Neuron (in vitro differentiated cells): ENCODE measurements at regions not wholly inside any gene's neighbourhood (a gene's known extent, or its start where the extent isn't known, plus 50 kb on each side); places are given as distances from the start of the nearest gene placed in this dataset.

Experiments
- H2AFZ ChIP-seq: one replicate; pipeline ENCODE4 v1.6.1; 2013; ENCODE audit warnings: low read depth, mild to moderate bottlenecking, inconsistent platforms, low read length, moderate library complexity
- H3K27me3 ChIP-seq: one replicate; pipeline ENCODE4 v1.6.1; 2013; ENCODE audit warnings: low read length; ENCODE audit not compliant: insufficient read depth
- H3K36me3 ChIP-seq: one replicate; pipeline ENCODE4 v1.6.1; 2013; ENCODE audit warnings: low read length; ENCODE audit not compliant: insufficient read depth
- H3K4me1 ChIP-seq: one replicate; pipeline ENCODE4 v1.6.1; 2013; ENCODE audit warnings: low read length; ENCODE audit not compliant: insufficient read depth
- H3K4me3 ChIP-seq: 2 replicates; pipeline ENCODE4 v1.5.1; 2013; ENCODE audit warnings: mild to moderate bottlenecking, low read length, moderate library complexity
- H3K9me3 ChIP-seq: one replicate; pipeline ENCODE4 v1.6.1; 2013; ENCODE audit warnings: low read length

DNA sequence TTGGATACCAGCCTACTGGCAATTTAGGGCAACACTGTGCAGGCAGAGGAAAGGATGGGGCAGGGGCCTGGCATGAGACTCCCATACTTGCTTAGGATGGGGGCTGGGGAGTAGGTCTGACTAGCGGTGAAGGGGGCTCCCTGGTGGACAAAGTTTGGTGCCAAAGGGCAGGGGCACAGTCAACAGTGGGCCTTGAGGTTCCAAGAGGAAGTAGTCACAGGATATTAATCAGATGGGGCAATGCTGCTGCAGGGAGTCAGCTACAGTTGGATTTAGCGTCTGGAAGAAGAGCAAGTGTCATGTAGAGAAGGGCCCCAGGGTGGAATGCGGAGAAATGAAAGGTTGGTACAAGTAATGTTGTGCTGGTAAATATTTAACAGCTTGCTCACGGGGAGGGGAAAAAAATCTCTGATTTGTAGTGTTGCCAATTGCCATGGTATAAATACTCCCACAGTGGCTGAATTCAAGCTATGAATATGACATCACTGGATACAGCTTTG is 139.4 kb downstream of the PJA1 start:
- peaks cover 2% of the 10 kb centered on the region for H3K9me3 ChIP-seq
- H3K4me3 ChIP-seq, result no peak overlapping the region
- H3K4me1 ChIP-seq, result peaks cover 10% of the 10 kb centered on the region
- H3K36me3 ChIP-seq, result no peaks in the 10 kb centered on the region
- no peak overlapping the region for H2AFZ ChIP-seq
- H3K27me3 ChIP-seq, result peaks cover 10% of the 10 kb centered on the region

DNA sequence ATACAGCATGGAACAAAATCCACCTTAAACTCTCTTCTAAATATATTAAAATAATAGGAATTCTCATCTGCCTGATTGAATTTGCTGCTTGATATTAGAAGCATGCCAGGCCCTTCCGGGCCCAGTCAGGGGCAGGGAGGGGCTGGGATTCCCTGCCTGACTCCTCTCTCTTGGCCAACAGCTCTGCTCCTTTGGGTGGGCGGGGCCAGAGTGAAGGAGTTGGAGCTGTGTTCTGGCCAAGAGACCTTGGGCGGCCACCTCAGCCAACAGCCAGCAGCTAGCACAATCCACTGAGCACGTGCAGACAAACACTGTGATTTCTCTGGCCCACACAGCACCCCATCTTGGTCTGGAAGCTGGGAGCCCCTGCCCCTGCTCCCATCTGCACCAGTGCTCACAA is 140.3 kb downstream of the PJA1 start:
- H3K4me1 ChIP-seq, result peaks cover 7% of the 10 kb centered on the region
- H3K9me3 ChIP-seq, result peaks cover 2% of the 10 kb centered on the region
- H3K36me3 ChIP-seq, result no peaks in the 10 kb centered on the region
- H2AFZ ChIP-seq, result no peak overlapping the region
- peaks cover 10% of the 10 kb centered on the region for H3K27me3 ChIP-seq
- H3K4me3 ChIP-seq, result no peak overlapping the region

DNA sequence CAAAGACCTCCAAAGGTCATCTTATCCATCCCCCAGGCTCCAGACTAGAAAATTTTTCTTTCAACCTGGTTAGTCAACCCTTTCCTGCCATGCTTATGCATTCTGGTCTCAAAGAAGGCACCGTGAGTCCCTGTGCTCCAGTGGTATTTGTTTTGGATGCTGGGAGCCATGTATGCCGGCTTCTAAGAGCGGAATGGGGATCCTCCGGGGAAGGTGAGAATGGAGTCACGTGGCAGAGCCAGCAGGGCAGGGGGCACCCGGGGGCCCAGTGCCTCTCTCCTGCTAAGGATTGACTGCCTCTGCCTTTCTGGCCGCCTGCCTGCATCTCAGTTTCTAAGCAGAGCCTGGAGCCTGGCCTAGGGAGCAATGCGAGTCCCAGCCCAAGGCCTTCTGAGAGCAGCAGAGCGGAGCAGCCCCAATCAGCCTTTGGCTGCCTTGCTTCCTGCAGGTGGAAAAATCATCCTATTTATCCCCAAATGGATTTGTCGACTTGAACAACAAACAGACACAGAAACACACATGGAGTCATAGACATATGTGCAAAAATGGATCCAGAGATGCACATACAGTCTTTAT is 141.0 kb downstream of the PJA1 start:
- peaks cover under 1% of the 10 kb centered on the region for H3K4me1 ChIP-seq
- H3K4me3 ChIP-seq, result no peak overlapping the region
- peaks cover 2% of the 10 kb centered on the region for H3K9me3 ChIP-seq
- H2AFZ ChIP-seq, result no peak overlapping the region
- peaks cover 10% of the 10 kb centered on the region for H3K27me3 ChIP-seq
- H3K36me3 ChIP-seq, result no peaks in the 10 kb centered on the region

DNA sequence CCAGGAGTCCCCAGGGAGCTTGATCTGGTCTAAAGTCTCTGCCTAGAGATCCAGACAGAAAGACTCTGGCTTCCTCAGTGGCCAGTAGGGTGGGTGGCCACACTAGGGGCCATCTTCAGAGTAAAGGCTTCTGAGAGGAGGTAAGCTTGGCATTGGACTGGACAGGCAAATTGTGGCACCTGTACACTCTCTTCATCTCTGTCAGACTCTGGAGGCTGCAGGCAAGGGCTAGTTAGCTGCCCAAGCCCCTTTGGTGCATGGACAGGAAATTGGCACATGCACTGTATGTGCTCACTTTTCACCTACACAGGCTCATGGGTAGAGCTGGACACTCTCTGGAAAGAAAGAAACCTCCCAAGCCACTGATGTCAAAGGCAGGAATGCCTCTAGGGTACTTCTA is 142.8 kb downstream of the PJA1 start:
- H3K9me3 ChIP-seq, result peaks cover 2% of the 10 kb centered on the region
- no peak overlapping the region for H3K4me3 ChIP-seq
- H3K4me1 ChIP-seq, result no peaks in the 10 kb centered on the region
- H2AFZ ChIP-seq, result no peak overlapping the region
- H3K36me3 ChIP-seq, result no peaks in the 10 kb centered on the region
- peaks cover 7% of the 10 kb centered on the region for H3K27me3 ChIP-seq

DNA sequence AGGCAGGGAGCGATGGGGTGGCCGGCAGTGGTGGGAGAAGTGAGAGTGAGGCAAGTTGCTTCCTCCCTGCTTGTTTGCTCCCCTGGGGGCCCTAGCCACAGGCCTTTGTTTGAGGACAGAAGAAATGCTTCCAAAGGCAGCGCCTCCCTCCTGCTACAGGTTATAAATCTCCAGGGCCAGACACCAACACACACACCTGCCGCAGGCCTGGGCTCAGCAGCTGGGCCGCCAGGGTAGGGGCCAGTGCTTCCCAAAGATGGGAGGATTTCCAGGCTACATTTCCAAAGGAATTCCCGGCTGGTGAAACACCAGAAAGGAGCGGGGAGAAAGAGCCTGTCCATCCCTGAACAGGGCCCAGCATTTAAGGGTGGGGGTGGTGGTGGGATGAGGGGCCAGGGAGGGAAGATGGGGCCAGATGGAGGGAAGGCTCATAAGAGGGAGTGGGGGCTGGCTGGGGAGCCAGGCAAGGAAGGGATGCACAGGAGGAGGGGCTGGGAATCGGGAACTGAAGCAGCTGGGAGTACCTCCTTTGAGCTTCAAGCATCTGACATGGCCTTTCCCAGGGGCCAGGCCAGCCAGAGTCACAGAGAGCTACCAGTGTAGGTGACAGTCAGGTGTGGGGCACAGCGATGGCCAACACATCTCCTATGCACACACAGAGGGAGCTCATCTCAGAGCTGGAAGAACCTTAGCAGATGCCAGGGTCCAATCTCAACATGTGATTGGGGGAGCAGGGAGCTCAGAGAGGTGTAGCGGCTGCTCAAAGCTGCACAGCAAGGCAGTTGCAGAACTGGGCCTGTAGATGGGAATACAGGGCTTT is 143.9 kb downstream of the PJA1 start:
- Histone ChIP-seq H3K4me1 (no peaks in the 10 kb centered on the region), H3K9me3 (peaks cover 2% of the 10 kb centered on the region), H2AFZ (no peak overlapping the region), H3K27me3 (peaks cover 7% of the 10 kb centered on the region), H3K36me3 (no peaks in the 10 kb centered on the region), H3K4me3 (no peak overlapping the region)

DNA sequence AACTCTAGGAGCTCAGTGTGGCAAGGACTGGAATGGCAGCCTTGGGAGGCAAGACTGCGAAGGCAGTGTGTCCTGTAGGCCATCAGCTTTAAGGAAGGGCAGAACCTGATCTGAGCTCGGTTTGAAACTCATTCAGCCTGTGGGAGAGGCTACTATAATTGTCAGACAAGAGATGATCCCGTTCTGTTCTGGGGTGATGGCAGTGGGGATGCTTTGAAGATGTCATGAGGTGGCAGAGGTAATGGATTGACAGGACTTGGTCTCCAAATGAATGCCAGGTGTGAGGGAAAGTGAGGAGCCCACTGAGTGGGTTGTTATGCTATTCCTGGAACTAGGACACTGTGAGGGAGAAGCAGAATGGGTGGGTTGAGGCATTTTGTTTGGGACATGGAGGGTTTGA is 144.9 kb downstream of the PJA1 start:
- Histone ChIP-seq H3K36me3 (no peaks in the 10 kb centered on the region), H3K9me3 (no peaks in the 10 kb centered on the region), H2AFZ (no peak overlapping the region), H3K27me3 (peaks cover 7% of the 10 kb centered on the region), H3K4me1 (no peaks in the 10 kb centered on the region), H3K4me3 (no peak overlapping the region)

DNA sequence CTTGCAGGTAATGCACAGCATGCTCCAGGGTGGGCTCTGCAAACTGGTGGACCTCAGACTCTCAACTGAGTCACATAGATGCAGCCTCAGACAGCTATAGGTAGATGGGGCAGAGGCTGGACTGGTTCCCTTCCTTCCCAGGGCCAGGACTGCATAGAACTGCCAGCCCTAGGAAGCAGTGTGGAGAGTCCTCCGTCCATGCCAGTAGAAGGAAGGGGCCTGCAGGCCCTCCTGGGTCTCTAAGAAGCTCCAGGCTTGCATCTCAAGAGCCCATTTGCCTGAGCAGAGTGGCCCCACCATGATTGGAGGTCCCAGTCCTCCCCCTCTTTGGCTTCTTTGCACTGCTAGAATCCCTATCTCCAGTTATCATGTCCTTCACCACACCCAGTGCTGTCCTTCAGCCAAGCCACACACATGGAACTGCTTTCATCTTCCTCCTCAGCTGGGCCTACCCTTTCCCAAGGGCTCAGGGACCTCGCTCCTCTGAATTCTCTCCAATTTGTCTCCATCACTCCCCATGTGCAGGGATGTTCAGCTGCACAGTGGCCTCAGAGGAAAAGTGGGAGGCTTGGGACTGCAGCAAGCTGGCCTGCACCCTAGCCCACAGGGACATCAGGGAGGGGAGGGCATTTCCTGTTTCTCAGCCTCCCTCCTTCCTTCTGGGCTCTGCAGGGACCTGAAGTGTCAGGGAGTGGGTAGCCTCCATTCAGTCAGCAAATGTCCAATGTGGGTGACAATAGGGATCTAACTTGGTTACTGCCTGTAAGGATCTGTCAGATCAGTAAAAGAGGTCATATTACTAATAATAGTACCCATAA is 146.0 kb downstream of the PJA1 start:
- Histone ChIP-seq H3K9me3 (no peaks in the 10 kb centered on the region), H3K27me3 (peaks cover 5% of the 10 kb centered on the region), H3K4me1 (no peaks in the 10 kb centered on the region), H3K36me3 (no peaks in the 10 kb centered on the region), H3K4me3 (no peak overlapping the region), H2AFZ (no peak overlapping the region)

DNA sequence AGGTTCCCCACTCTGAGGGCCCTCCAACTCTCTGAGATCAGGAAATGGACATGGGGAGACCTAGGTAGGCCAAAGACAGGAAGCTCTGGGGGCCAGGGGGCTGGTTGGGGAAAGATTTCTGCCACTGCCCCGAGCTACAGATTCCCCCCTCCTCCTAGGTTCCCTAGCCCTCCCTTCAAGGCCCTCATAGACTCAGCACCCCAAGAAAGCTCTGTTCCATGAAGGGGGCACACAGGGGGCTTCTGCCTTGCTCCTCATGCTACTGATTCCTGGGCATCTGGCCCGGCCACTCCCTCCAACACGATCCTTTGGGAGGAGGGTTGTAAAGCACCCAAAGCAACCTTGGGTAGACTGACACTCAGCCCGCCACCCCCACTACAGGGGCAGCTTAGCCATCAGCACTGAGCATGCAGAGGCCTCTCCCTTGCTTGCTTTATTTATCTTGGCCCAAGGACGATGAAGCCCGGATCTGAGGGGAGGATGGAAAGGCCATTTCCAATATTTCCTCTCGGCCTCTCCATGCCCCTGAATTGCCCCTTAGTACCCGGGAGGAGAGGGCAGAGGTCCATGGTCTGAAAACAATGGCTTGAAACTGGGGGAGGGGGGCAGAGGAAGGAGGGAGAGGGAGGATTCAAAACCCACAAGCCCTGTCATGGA is 146.7 kb downstream of the PJA1 start:
- H2AFZ ChIP-seq, result no peak overlapping the region
- peaks cover 3% of the 10 kb centered on the region for H3K27me3 ChIP-seq
- no peaks in the 10 kb centered on the region for H3K36me3 ChIP-seq
- no peaks in the 10 kb centered on the region for H3K4me1 ChIP-seq
- H3K4me3 ChIP-seq, result no peak overlapping the region
- H3K9me3 ChIP-seq, result no peaks in the 10 kb centered on the region

DNA sequence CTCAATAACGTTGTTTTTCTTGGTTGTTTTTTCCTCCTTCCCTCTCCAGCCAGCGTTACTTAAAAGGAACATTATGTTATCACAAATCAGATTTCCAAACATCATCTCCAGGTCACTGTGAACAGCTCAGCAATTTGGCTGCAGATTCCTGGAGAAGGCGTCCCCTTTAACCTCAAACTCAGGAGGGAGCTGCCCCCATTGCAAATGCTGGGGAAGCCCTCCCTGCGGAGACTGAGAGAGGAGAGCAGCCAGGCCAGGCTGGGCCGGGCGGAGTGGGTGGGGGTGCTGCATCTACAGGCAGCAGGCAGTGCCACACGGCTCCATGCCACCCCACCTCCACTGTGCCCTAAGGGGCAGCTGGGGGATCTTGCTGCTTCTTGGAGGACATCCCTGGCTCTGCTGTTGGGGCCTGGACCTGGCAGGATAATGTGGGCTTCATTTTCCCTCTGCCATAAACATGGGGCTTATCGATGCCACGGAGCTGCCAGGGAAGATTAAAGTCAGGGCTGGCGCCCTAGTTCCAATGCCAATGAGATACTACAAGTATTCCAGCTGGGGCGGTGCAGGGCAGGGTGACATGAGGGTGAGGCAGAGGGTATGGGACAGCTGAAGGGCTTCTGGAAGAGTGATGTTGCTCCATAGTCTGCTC is 148.8 kb downstream of the PJA1 start:
- H3K36me3 ChIP-seq, result no peaks in the 10 kb centered on the region
- H2AFZ ChIP-seq, result no peak overlapping the region
- no peaks in the 10 kb centered on the region for H3K9me3 ChIP-seq
- no peaks in the 10 kb centered on the region for H3K27me3 ChIP-seq
- no peaks in the 10 kb centered on the region for H3K4me1 ChIP-seq
- no peak overlapping the region for H3K4me3 ChIP-seq

DNA sequence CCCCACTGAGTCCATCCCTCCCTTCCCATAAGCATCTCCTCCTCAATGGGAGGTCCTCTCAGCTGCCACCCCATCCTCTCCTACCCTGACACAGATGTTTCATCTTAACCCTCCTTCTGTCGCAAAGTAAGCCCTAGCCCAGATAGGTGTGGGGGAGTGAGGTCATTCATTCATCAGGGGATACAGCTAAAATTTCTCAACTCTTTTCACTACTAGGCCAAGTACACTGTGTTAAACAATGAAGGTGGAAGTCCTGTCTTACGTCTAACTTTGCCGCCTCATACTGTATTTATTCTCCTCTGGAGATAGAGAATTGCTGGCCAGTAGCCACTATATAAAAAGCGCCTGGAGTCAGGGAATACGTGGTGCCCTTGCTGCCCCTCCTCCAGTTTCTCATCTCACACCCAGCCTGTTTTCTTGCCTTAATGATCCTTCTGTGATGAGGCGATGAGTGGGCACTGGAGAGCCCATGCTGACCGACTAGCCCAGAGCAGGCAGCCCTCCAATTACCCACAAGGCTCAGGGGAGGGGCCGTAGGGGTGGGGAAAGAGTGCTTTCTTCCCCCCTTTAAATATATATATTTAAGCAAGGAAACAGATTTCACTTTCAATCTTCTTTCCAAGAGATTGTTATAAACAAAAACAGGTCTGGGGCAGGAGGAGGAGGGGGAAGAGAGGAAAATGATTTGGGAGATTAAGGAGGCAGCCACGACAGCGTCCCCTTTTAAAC is 149.5 kb downstream of the PJA1 start:
- Histone ChIP-seq H3K4me3 (no peak overlapping the region), H2AFZ (no peak overlapping the region), H3K36me3 (no peaks in the 10 kb centered on the region), H3K9me3 (no peaks in the 10 kb centered on the region), H3K27me3 (no peaks in the 10 kb centered on the region), H3K4me1 (no peaks in the 10 kb centered on the region)

DNA sequence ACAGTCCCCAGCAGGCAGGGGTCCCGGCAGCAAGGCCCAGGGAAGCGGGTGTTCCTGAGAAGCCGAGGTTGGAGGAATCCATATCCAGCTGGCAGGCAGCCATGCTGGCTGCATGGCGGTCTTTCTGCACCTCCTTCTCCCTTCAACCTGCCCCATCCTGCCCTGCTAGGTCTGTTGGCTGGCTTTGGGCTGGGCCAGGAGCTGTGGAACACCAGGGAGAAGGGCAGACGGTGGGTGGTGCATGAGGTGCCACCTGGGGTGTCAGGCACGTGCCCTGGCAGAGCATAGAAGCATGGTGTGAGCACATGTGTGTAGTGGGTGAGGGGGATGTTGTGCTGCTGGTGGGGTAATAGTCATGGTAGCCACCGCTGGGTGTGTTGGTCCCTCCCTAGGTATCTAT is 150.1 kb downstream of the PJA1 start:
- Histone ChIP-seq H3K4me3 (no peak overlapping the region), H3K36me3 (no peaks in the 10 kb centered on the region), H3K27me3 (no peaks in the 10 kb centered on the region), H3K9me3 (no peaks in the 10 kb centered on the region), H2AFZ (no peak overlapping the region), H3K4me1 (no peaks in the 10 kb centered on the region)

DNA sequence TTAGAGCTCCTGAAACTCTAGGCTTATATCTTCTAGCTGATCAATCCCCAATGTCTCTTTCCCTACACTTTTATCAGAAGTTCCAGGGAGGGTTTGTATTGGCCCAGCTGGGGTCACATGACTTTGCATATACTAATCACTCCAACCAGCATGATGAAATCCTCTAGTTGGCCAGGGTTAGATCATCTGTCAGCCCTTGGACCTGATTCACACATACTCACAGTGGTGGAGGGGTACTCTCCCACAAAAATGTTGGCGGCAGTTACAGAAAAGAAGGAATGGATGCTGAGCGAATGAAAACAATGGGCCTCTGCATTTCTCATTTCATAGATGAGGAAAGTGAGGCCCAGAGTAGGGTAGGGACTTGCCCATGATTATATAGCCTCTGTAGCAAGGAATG is 151.1 kb downstream of the PJA1 start:
- no peaks in the 10 kb centered on the region for H3K4me1 ChIP-seq
- no peak overlapping the region for H2AFZ ChIP-seq
- H3K4me3 ChIP-seq, result no peak overlapping the region
- H3K36me3 ChIP-seq, result no peaks in the 10 kb centered on the region
- no peaks in the 10 kb centered on the region for H3K9me3 ChIP-seq
- H3K27me3 ChIP-seq, result no peaks in the 10 kb centered on the region
